ENCODE measurements at regions not wholly inside any gene's neighbourhood (a gene's known extent, or its start where the extent isn't known, plus 50 kb on each side); places are given as distances from the start of the nearest gene placed in this dataset.

- intact Hi-C loops (cut with micrococcal nuclease): no loop called here
- Histone ChIP-seq H2AFZ (ENCODE audit: low read depth, low read length) (no peak overlapping the region), H3K4me1 (replicated peaks in 1 of 2; ENCODE audit: control insufficient read depth in 2 of 2, insufficient read depth in 2 of 2, low read length in 2 of 2) (no peaks in the 10 kb centered on the region), H3K27me3 (ENCODE audit: control insufficient read depth in 2 of 2, insufficient read depth in 2 of 2, low read length in 2 of 2) (no peaks in the 10 kb centered on the region), H4K20me1 (replicated peaks; ENCODE audit: control insufficient read depth, insufficient read depth, low read length) (no peaks in the 10 kb centered on the region), H3K4me3 (no peak overlapping the region), H3K9ac (ENCODE audit: insufficient read depth in 1 of 2, low read depth in 2 of 2, low read length in 2 of 2) (no peak overlapping the region), H3K9me3 (replicated peaks; ENCODE audit: control insufficient read depth, insufficient read depth, low read depth, low read length) (no peaks in the 10 kb centered on the region), H3K9me1 (ENCODE audit: control insufficient read depth, insufficient read depth, low read length) (no peaks in the 10 kb centered on the region), H3K79me2 (ENCODE audit: control insufficient read depth, insufficient read depth, low read length) (no peaks in the 10 kb centered on the region), H3K36me3 (ENCODE audit: control insufficient read depth, insufficient read depth, low read length) (no peaks in the 10 kb centered on the region), H3K4me2 (ENCODE audit: insufficient read depth, low read length) (no peak overlapping the region), H3K27ac (ENCODE audit: extremely low read depth, low read depth, low read length) (no peak overlapping the region)
- DNase-seq (ENCODE audit: extremely low read depth in 1 of 4, low spot score in 3 of 4) (no peak), ATAC-seq (no peak), FAIRE-seq (no peak)
- 0% methylated on average over 5 of the region's 5 CpGs for WGBS (ENCODE audit: insufficient coverage, low coverage, missing lambda C conversion rate)
- ChIA-PET CTCF (ENCODE audit: low intra/inter-chr PET ratio) (no interaction called here), POLR2A (no interaction called here)
- in situ Hi-C loops (cut with MboI): no loop called here
- TF ChIP-seq EHMT2 (IDR thresholded peaks at IDR 0.05) (no peak), SIX5 (IDR thresholded peaks at IDR 0.05; ENCODE audit: borderline replicate concordance in 1 of 2, insufficient read depth in 1 of 2, low read depth in 1 of 2, low read length in 2 of 2) (no peak), ZBED1 (IDR thresholded peaks at IDR 0.05) (no peak), HNRNPK (IDR thresholded peaks at IDR 0.05; ENCODE audit: low read depth, low read length, poor library complexity, severe bottlenecking) (no peak), ZNF263 (CRISPR knock-in tag; IDR thresholded peaks at IDR 0.05; ENCODE audit: borderline replicate concordance) (no peak), XRCC5 (IDR thresholded peaks at IDR 0.05; ENCODE audit: low read depth, low read length) (no peak), ZNF224 (CRISPR knock-in tag; IDR thresholded peaks at IDR 0.05) (no peak), ZNF717 (CRISPR knock-in tag; IDR thresholded peaks at IDR 0.05) (no peak), CC2D1A (IDR thresholded peaks at IDR 0.05) (no peak), ZNF696 (CRISPR knock-in tag; conservative IDR thresholded peaks at IDR 0.05) (no peak)
- no TSS peak for BruUV-seq (replicated peaks)
Measured at GRCh38 chr13:107133950-107134349, 566.0 kb upstream of the ARGLU1 start.

Measured in K562 (cell line).